GM18507 (cell line): ENCODE measurements at regions not wholly inside any gene's neighbourhood (a gene's known extent, or its start where the extent isn't known, plus 50 kb on each side); places are given as distances from the start of the nearest gene placed in this dataset.

Source experiments
- DNase-seq: peaks from one replicate; pipeline ENCODE4 v3.0.0; 2011; ENCODE audit warnings: low read depth; ENCODE audit not compliant: insufficient read length; ENCODE audit errors: extremely low spot score
- FAIRE-seq: peaks from 2 replicates; lab custom pipeline; 2011; peaks lifted over from hg19 to GRCh38; lab: Jason Lieb, UNC

- FAIRE-seq (no peak), DNase-seq (no peak)
Observed at GRCh38 chr3:4015426-4015825, 216.2 kb downstream of the LRRN1 start.

GRCh38 chr3:4019501-4019900, 220.3 kb downstream of the LRRN1 start:
- FAIRE-seq (no peak), DNase-seq (no peak)

- FAIRE-seq, result no peak
Observed at GRCh38 chr3:4021162-4021561, 221.9 kb downstream of the LRRN1 start.

GRCh38 chr3:4029135-4029534, 229.9 kb downstream of the LRRN1 start:
- DNase-seq (no peak), FAIRE-seq (no peak)

More at GRCh38 chr3:4021162-4021561, 221.9 kb downstream of the LRRN1 start:
- DNase-seq, result no peak

- DNase-seq, result no peak
- FAIRE-seq, result no peak
Observed at GRCh38 chr3:4030624-4031023, 231.4 kb downstream of the LRRN1 start.

GRCh38 chr3:4033296-4033695, 234.1 kb downstream of the LRRN1 start:
- FAIRE-seq, result no peak

GRCh38 chr3:4036046-4036445, 236.8 kb downstream of the LRRN1 start:
- no peak for FAIRE-seq

More at GRCh38 chr3:4033296-4033695, 234.1 kb downstream of the LRRN1 start:
- no peak for DNase-seq

GRCh38 chr3:4038351-4038750, 239.1 kb downstream of the LRRN1 start:
- FAIRE-seq, result no peak
- no peak for DNase-seq

More at GRCh38 chr3:4036046-4036445, 236.8 kb downstream of the LRRN1 start:
- DNase-seq, result no peak

GRCh38 chr3:4042070-4042469, 242.8 kb downstream of the LRRN1 start:
- FAIRE-seq (no peak), DNase-seq (no peak)

GRCh38 chr3:4042869-4043268, 243.6 kb downstream of the LRRN1 start:
- DNase-seq (no peak), FAIRE-seq (no peak)

GRCh38 chr3:4043867-4044575, 244.8 kb downstream of the LRRN1 start:
- DNase-seq (no peak), FAIRE-seq (no peak)

- DNase-seq (no peak), FAIRE-seq (no peak)
Observed at GRCh38 chr3:4044619-4045018, 245.4 kb downstream of the LRRN1 start.

- FAIRE-seq (no peak), DNase-seq (no peak)
Observed at GRCh38 chr3:4045756-4046155, 246.5 kb downstream of the LRRN1 start.

- no peak for FAIRE-seq
- no peak for DNase-seq
Observed at GRCh38 chr3:4047366-4047765, 248.1 kb downstream of the LRRN1 start.

GRCh38 chr3:4052706-4053105, 250.5 kb upstream of the SETMAR start:
- FAIRE-seq (no peak), DNase-seq (no peak)

GRCh38 chr3:4053975-4054374, 249.2 kb upstream of the SETMAR start:
- FAIRE-seq (no peak), DNase-seq (no peak)

- FAIRE-seq, result no peak
Observed at GRCh38 chr3:4060064-4060463, 243.1 kb upstream of the SETMAR start.

GRCh38 chr3:4060603-4061002, 242.6 kb upstream of the SETMAR start:
- DNase-seq (no peak), FAIRE-seq (no peak)

More at GRCh38 chr3:4060064-4060463, 243.1 kb upstream of the SETMAR start:
- DNase-seq, result no peak

- FAIRE-seq, result no peak
- DNase-seq, result no peak
Observed at GRCh38 chr3:4061195-4061594, 242.0 kb upstream of the SETMAR start.

GRCh38 chr3:4061783-4062360, 241.3 kb upstream of the SETMAR start:
- no peak for FAIRE-seq

GRCh38 chr3:4062621-4063020, 240.5 kb upstream of the SETMAR start:
- DNase-seq (no peak), FAIRE-seq (no peak)

More at GRCh38 chr3:4061783-4062360, 241.3 kb upstream of the SETMAR start:
- DNase-seq, result no peak
